ENCODE measurements at regions not wholly inside any gene's neighbourhood (a gene's known extent, or its start where the extent isn't known, plus 50 kb on each side); places are given as distances from the start of the nearest gene placed in this dataset.

GRCh38 chr5:100723229-100723628 is 179.9 kb downstream of the ST8SIA4 start:
- Histone ChIP-seq H3K27me3 (no peaks in the 10 kb centered on the region), H3K4me3 (ENCODE audit: low read depth in 1 of 2, low read length in 1 of 2) (no peak overlapping the region), H3K27ac (no peak overlapping the region), H3K9me3 (no peaks in the 10 kb centered on the region), H3K36me3 (no peaks in the 10 kb centered on the region), H3K4me1 (ENCODE audit: control insufficient read depth in 1 of 2, insufficient read depth in 1 of 2, low read depth in 1 of 2, low read length in 1 of 2) (no peaks in the 10 kb centered on the region)
- TF ChIP-seq, protein P1, sequence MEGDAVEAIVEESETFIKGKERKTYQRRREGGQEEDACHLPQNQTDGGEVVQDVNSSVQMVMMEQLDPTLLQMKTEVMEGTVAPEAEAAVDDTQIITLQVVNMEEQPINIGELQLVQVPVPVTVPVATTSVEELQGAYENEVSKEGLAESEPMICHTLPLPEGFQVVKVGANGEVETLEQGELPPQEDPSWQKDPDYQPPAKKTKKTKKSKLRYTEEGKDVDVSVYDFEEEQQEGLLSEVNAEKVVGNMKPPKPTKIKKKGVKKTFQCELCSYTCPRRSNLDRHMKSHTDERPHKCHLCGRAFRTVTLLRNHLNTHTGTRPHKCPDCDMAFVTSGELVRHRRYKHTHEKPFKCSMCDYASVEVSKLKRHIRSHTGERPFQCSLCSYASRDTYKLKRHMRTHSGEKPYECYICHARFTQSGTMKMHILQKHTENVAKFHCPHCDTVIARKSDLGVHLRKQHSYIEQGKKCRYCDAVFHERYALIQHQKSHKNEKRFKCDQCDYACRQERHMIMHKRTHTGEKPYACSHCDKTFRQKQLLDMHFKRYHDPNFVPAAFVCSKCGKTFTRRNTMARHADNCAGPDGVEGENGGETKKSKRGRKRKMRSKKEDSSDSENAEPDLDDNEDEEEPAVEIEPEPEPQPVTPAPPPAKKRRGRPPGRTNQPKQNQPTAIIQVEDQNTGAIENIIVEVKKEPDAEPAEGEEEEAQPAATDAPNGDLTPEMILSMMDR (IDR thresholded peaks at IDR 0.05) = no peak

GRCh38 chr5:100726116-100726515 is 177.0 kb downstream of the ST8SIA4 start:
- H3K27ac ChIP-seq = peak overlapping the region; percentile 7
- H3K4me3 ChIP-seq (ENCODE audit: low read depth in 1 of 2, low read length in 1 of 2) = no peak overlapping the region
- TF ChIP-seq, protein P1 (IDR thresholded peaks at IDR 0.05) = no peak
- H3K4me1 ChIP-seq (ENCODE audit: control insufficient read depth in 1 of 2, insufficient read depth in 1 of 2, low read depth in 1 of 2, low read length in 1 of 2) = peaks cover 0 to 4% of the 10 kb centered on the region in 2 experiments
- H3K36me3 ChIP-seq = no peaks in the 10 kb centered on the region
- H3K27me3 ChIP-seq = no peaks in the 10 kb centered on the region
- no peaks in the 10 kb centered on the region for H3K9me3 ChIP-seq

- Histone ChIP-seq H3K9me3 (no peaks in the 10 kb centered on the region), H3K27ac (peak overlapping the region; percentile 43), H3K4me1 (ENCODE audit: control insufficient read depth in 1 of 2, insufficient read depth in 1 of 2, low read depth in 1 of 2, low read length in 1 of 2) (peaks cover 6 to 13% of the 10 kb centered on the region in 2 experiments), H3K4me3 (ENCODE audit: low read depth in 1 of 2, low read length in 1 of 2) (peak overlapping the region; percentile 1 to 22), H3K27me3 (no peaks in the 10 kb centered on the region), H3K36me3 (no peaks in the 10 kb centered on the region)
- TF ChIP-seq, protein P1 (IDR thresholded peaks at IDR 0.05) = no peak
Measured at GRCh38 chr5:100731768-100732167, 171.3 kb downstream of the ST8SIA4 start.

DNA sequence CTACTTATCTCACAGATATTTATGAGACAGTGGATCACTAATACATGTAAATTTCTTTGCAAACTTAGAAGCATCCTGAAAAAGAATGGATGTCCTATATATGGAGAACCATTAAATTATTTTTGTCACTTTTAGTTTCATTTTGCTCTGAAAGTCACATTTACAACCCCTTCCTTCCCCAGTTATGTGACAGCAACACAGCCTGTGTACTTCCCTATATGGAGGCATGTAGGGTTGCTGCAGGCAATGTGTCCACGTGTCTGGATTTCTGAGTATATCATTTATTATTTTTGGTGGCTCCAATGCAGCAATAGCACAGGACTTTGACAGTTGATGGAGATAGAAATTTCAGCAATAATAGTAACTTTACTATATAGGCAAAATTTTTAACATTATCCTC is 156.4 kb downstream of the ST8SIA4 start:
- peak overlapping the region in 1 of 2 experiments; percentile 25 for H3K4me3 ChIP-seq (ENCODE audit: low read depth in 1 of 2, low read length in 1 of 2)

GRCh38 chr5:100749771-100750284 is 153.3 kb downstream of the ST8SIA4 start:
- Histone ChIP-seq H3K27me3 (no peaks in the 10 kb centered on the region), H3K4me3 (ENCODE audit: low read depth in 1 of 2, low read length in 1 of 2) (no peak overlapping the region), H3K27ac (no peak overlapping the region), H3K9me3 (no peaks in the 10 kb centered on the region), H3K4me1 (ENCODE audit: control insufficient read depth in 1 of 2, insufficient read depth in 1 of 2, low read depth in 1 of 2, low read length in 1 of 2) (peaks cover 9 to 10% of the 10 kb centered on the region in 2 experiments), H3K36me3 (no peaks in the 10 kb centered on the region)
- TF ChIP-seq, protein P1 (IDR thresholded peaks at IDR 0.05) = no peak

More for the DNA sequence above, 156.4 kb downstream of the ST8SIA4 start:
- Histone ChIP-seq H3K36me3 (no peaks in the 10 kb centered on the region), H3K27ac (peak overlapping the region; percentile 79), H3K4me1 (ENCODE audit: control insufficient read depth in 1 of 2, insufficient read depth in 1 of 2, low read depth in 1 of 2, low read length in 1 of 2) (peaks cover 9 to 10% of the 10 kb centered on the region in 2 experiments), H3K9me3 (no peaks in the 10 kb centered on the region), H3K27me3 (no peaks in the 10 kb centered on the region)
- TF ChIP-seq, protein P1 (IDR thresholded peaks at IDR 0.05) = no peak
